Ascending aorta (tissue), 2 donors: ENCODE measurements at regions not wholly inside any gene's neighbourhood (a gene's known extent, or its start where the extent isn't known, plus 50 kb on each side); places are given as distances from the start of the nearest gene placed in this dataset.

Source experiments
- DNase-seq, 2 donors: peaks; one replicate each; pipeline ENCODE4 v3.0.0-alpha.2; 2019; ENCODE audit warnings: low spot score in 2 of 2
- H3K27ac ChIP-seq, 2 donors: fragments of 200-600 bp; sonication (generic); one replicate each; pipeline ENCODE4 v1.5.1; 2016 to 2017; ENCODE audit warnings: mild to moderate bottlenecking in 1 of 2
- H3K27me3 ChIP-seq: fragments of 200-600 bp; sonication (generic); one replicate; pipeline ENCODE4 v1.5.1; 2017
- H3K36me3 ChIP-seq, 2 donors: fragments of 200-600 bp; sonication (generic); one replicate each; pipeline ENCODE4 v1.5.1; 2016
- H3K4me1 ChIP-seq, 2 donors: fragments of 200-600 bp; sonication (generic); one replicate each; pipeline ENCODE4 v1.5.1; 2016 to 2017; ENCODE audit warnings: mild to moderate bottlenecking in 1 of 2
- H3K4me3 ChIP-seq, 2 donors: fragments of 200-600 bp; sonication (generic); one replicate each; pipeline ENCODE4 v1.5.1; 2016 to 2017; ENCODE audit warnings: mild to moderate bottlenecking in 1 of 2
- H3K9me3 ChIP-seq, 2 donors: fragments of 200-600 bp; sonication (generic); one replicate each; pipeline ENCODE4 v1.5.1; 2016
- CTCF ChIP-seq, 3 experiments: fragments of 200-600 bp in 2 of 3; fragments of 450-650 bp in 1 of 3; sonication (generic) in 2 of 3; IDR thresholded peaks; one replicate each; pipeline ENCODE4 v1.5.1; 2016 to 2019; ENCODE audit warnings: antibody characterized with exemption in 3 of 3, mild to moderate bottlenecking in 1 of 3, moderate library complexity in 1 of 3
- intact Hi-C: fragments of 100-400 bp; cut with DNase I; formaldehyde crosslinking; loops from one replicate; pipeline ENCODE4 v1.15.1; 2023

- Histone ChIP-seq H3K36me3 (no peaks in the 10 kb centered on the region), H3K27ac (no peak overlapping the region), H3K27me3 (no peaks in the 10 kb centered on the region), H3K4me3 (no peak overlapping the region), H3K4me1 (no peaks in the 10 kb centered on the region), H3K9me3 (peaks cover 0 to 6% of the 10 kb centered on the region in 2 donors)
- TF ChIP-seq CTCF (IDR thresholded peaks at IDR 0.05): no peak
- no peak for DNase-seq
- intact Hi-C loops: no loop called here
Observed at GRCh38 chrX:39625810-39626209, 471.9 kb downstream of the BCOR start.

- Histone ChIP-seq H3K9me3 (peaks cover 0 to 6% of the 10 kb centered on the region in 2 donors), H3K4me3 (no peak overlapping the region), H3K4me1 (no peaks in the 10 kb centered on the region), H3K27me3 (no peaks in the 10 kb centered on the region), H3K27ac (no peak overlapping the region), H3K36me3 (no peaks in the 10 kb centered on the region)
- TF ChIP-seq CTCF (IDR thresholded peaks at IDR 0.05): no peak
- intact Hi-C loops: no loop called here
- no peak for DNase-seq
Observed at GRCh38 chrX:39626749-39627148, 471.0 kb downstream of the BCOR start.

- TF ChIP-seq CTCF (IDR thresholded peaks at IDR 0.05): no peak
- H3K36me3 ChIP-seq: no peaks in the 10 kb centered on the region
- H3K27ac ChIP-seq: no peak overlapping the region
- no peaks in the 10 kb centered on the region for H3K4me1 ChIP-seq
- no peaks in the 10 kb centered on the region for H3K27me3 ChIP-seq
- intact Hi-C loops: no loop called here
- no peak for DNase-seq
- H3K4me3 ChIP-seq: no peak overlapping the region
- H3K9me3 ChIP-seq: peaks cover 0 to 6% of the 10 kb centered on the region in 2 donors
Observed at GRCh38 chrX:39627257-39627656, 470.5 kb downstream of the BCOR start.

GRCh38 chrX:39629001-39629400 is 468.8 kb downstream of the BCOR start:
- intact Hi-C loops: no loop called here
- Histone ChIP-seq H3K9me3 (peaks cover 0 to under 1% of the 10 kb centered on the region in 2 donors), H3K27me3 (no peaks in the 10 kb centered on the region), H3K27ac (no peak overlapping the region), H3K36me3 (no peaks in the 10 kb centered on the region), H3K4me1 (no peaks in the 10 kb centered on the region), H3K4me3 (no peak overlapping the region)
- DNase-seq: no peak
- TF ChIP-seq CTCF (IDR thresholded peaks at IDR 0.05): no peak

- H3K4me3 ChIP-seq: no peak overlapping the region
- no peaks in the 10 kb centered on the region for H3K27me3 ChIP-seq
- TF ChIP-seq CTCF (IDR thresholded peaks at IDR 0.05): no peak
- H3K36me3 ChIP-seq: no peaks in the 10 kb centered on the region
- no peak for DNase-seq
- intact Hi-C loops: no loop called here
- no peak overlapping the region for H3K27ac ChIP-seq
- H3K4me1 ChIP-seq: no peaks in the 10 kb centered on the region
- no peaks in the 10 kb centered on the region for H3K9me3 ChIP-seq
Observed at GRCh38 chrX:39630344-39630743, 467.4 kb downstream of the BCOR start.
